Sigmoid colon (tissue), 6 donors: ENCODE measurements at regions not wholly inside any gene's neighbourhood (a gene's known extent, or its start where the extent isn't known, plus 50 kb on each side); places are given as distances from the start of the nearest gene placed in this dataset.

Source experiments
- DNase-seq: peaks from one replicate; pipeline ENCODE4 v3.0.0-alpha.2; 2019
- H3K27ac ChIP-seq, 4 donors: fragments of 200-600 bp; sonication (generic); one replicate each; pipeline ENCODE4 v1.5.1; 2016 to 2019; ENCODE audit warnings: mild to moderate bottlenecking in 1 of 4
- H3K27me3 ChIP-seq, 3 donors: fragments of 200-600 bp; sonication (generic); one replicate each; pipeline ENCODE4 v1.5.1; 2019; ENCODE audit warnings: mild to moderate bottlenecking in 1 of 3
- H3K36me3 ChIP-seq, 4 donors: fragments of 200-600 bp; sonication (generic); one replicate each; pipeline ENCODE4 v1.5.1; 2016 to 2019
- H3K4me1 ChIP-seq, 4 donors: fragments of 200-600 bp; sonication (generic); one replicate each; pipeline ENCODE4 v1.5.1; 2017 to 2019
- H3K4me3 ChIP-seq, 4 donors: fragments of 200-600 bp; sonication (generic); one replicate each; pipeline ENCODE4 v1.5.1; 2017 to 2019; ENCODE audit warnings: mild to moderate bottlenecking in 2 of 4, moderate library complexity in 1 of 4
- H3K9me3 ChIP-seq, 4 donors: fragments of 200-600 bp in 3 of 4; sonication (generic) in 3 of 4; one replicate each; pipeline versions ENCODE4 v1.5.1 to v1.6.1; 2013 to 2019
- CTCF ChIP-seq, 4 experiments: fragments of 450-650 bp in 3 of 4; fragments of 200-600 bp in 1 of 4; IDR thresholded peaks; one replicate each; pipeline ENCODE4 v1.5.1; 2016 to 2019; ENCODE audit warnings: antibody characterized with exemption in 4 of 4, mild to moderate bottlenecking in 3 of 4, moderate library complexity in 2 of 4
- EP300 ChIP-seq, 4 donors: sonication (generic); formaldehyde crosslinking; IDR thresholded peaks; one replicate each; pipeline ENCODE4 v1.6.1; 2017; ENCODE audit warnings: antibody characterized with exemption in 4 of 4
- POLR2A ChIP-seq, 2 donors: fragments of 450-650 bp; IDR thresholded peaks; one replicate each; pipeline ENCODE4 v1.6.1; 2016; ENCODE audit warnings: antibody characterized with exemption in 2 of 2, mild to moderate bottlenecking in 2 of 2, moderate library complexity in 2 of 2
- POLR2AphosphoS5 ChIP-seq, 4 donors: sonication (generic); formaldehyde crosslinking; IDR thresholded peaks; one replicate each; pipeline ENCODE4 v1.6.1; 2017; ENCODE audit warnings: antibody characterized with exemption in 4 of 4
- WGBS, 2 donors: extraction: QIAGEN DNeasy Blood & Tissue Kit; methylation state at CpG; one replicate each; pipeline ENCODE4 v1.1.7; 2013; 5-methylcytosine and 5-hydroxymethylcytosine counted together
- intact Hi-C: fragments of 100-400 bp; cut with DNase I; formaldehyde crosslinking; loops from one replicate; pipeline ENCODE4 v1.15.1; 2023
- donor health status: healthy with polysubstance abuse.
- donor health status: healthy.

GRCh38 chr4:163662768-163663167 is 168.3 kb downstream of the TMA16 start:
- Histone ChIP-seq H3K9me3 (no peaks in the 10 kb centered on the region), H3K27ac (no peak overlapping the region), H3K36me3 (no peaks in the 10 kb centered on the region), H3K4me3 (no peak overlapping the region), H3K27me3 (no peaks in the 10 kb centered on the region), H3K4me1 (no peaks in the 10 kb centered on the region)
- DNase-seq: no peak
- intact Hi-C loops: no loop called here
- WGBS, 2 donors: 11 to 45% methylated on average over 6 of the region's 6 CpGs
- TF ChIP-seq EP300 (IDR thresholded peaks at IDR 0.05) (no peak), POLR2A (IDR thresholded peaks at IDR 0.05) (no peak), POLR2AphosphoS5 (IDR thresholded peaks at IDR 0.05) (no peak), CTCF (IDR thresholded peaks at IDR 0.05) (no peak)

- Histone ChIP-seq H3K4me3 (no peak overlapping the region), H3K36me3 (no peaks in the 10 kb centered on the region), H3K27ac (no peak overlapping the region), H3K9me3 (no peaks in the 10 kb centered on the region), H3K27me3 (no peaks in the 10 kb centered on the region), H3K4me1 (no peaks in the 10 kb centered on the region)
- intact Hi-C loops: no loop called here
- WGBS, 2 donors: 49 to 60% methylated on average over 5 of the region's 5 CpGs
- DNase-seq: no peak
- no peak for TF ChIP-seq POLR2A (IDR thresholded peaks at IDR 0.05)
- TF ChIP-seq POLR2AphosphoS5 (IDR thresholded peaks at IDR 0.05): no peak
- TF ChIP-seq EP300 (IDR thresholded peaks at IDR 0.05): no peak
- no peak for TF ChIP-seq CTCF (IDR thresholded peaks at IDR 0.05)
Observed at GRCh38 chr4:163663454-163664225, 169.2 kb downstream of the TMA16 start.

- Histone ChIP-seq H3K4me3 (no peak overlapping the region), H3K4me1 (no peaks in the 10 kb centered on the region), H3K36me3 (no peaks in the 10 kb centered on the region), H3K27me3 (no peaks in the 10 kb centered on the region), H3K9me3 (no peaks in the 10 kb centered on the region), H3K27ac (peak overlapping the region in 1 of 4 donors; percentile 51)
- intact Hi-C loops: no loop called here
- TF ChIP-seq EP300 (IDR thresholded peaks at IDR 0.05) (no peak), POLR2AphosphoS5 (IDR thresholded peaks at IDR 0.05) (no peak), POLR2A (IDR thresholded peaks at IDR 0.05) (no peak), CTCF (IDR thresholded peaks at IDR 0.05) (no peak)
- no peak for DNase-seq
- 92 to 95% methylated on average over 2 of the region's 2 CpGs for WGBS, 2 donors
Observed at GRCh38 chr4:163665101-163665500, 170.6 kb downstream of the TMA16 start.

- no peak for TF ChIP-seq EP300 (IDR thresholded peaks at IDR 0.05)
- TF ChIP-seq POLR2A (IDR thresholded peaks at IDR 0.05): no peak
- TF ChIP-seq CTCF (IDR thresholded peaks at IDR 0.05): no peak
- TF ChIP-seq POLR2AphosphoS5 (IDR thresholded peaks at IDR 0.05): no peak
- Histone ChIP-seq H3K36me3 (no peaks in the 10 kb centered on the region), H3K9me3 (no peaks in the 10 kb centered on the region), H3K4me1 (no peaks in the 10 kb centered on the region), H3K27me3 (no peaks in the 10 kb centered on the region), H3K4me3 (no peak overlapping the region), H3K27ac (peak overlapping the region in 1 of 4 donors; percentile 51)
- 63 to 76% methylated on average over 9 of the region's 9 CpGs for WGBS, 2 donors
- DNase-seq: no peak
- intact Hi-C loops: no loop called here
Observed at GRCh38 chr4:163665521-163666331, 171.2 kb downstream of the TMA16 start.
